Mammary epithelial cell (primary cell): ENCODE measurements at regions not wholly inside any gene's neighbourhood (a gene's known extent, or its start where the extent isn't known, plus 50 kb on each side); places are given as distances from the start of the nearest gene placed in this dataset.

Experiments used
- CTCF ChIP-seq, 2 donors: IDR thresholded peaks in 1 of 2; conservative IDR thresholded peaks in 1 of 2; 2 replicates each; pipeline ENCODE4 v1.5.1; 2011 to 2012; ENCODE audit warnings: inconsistent platforms in 2 of 2, low read length in 2 of 2, mild to moderate bottlenecking in 2 of 2, control low read depth in 1 of 2, low read depth in 1 of 2; ENCODE audit not compliant: insufficient read depth in 1 of 2; ENCODE audit errors: extremely low read depth in 1 of 2
- EZH2 ChIP-seq: IDR thresholded peaks from 2 replicates; pipeline ENCODE4 v1.6.1; 2012; ENCODE audit warnings: low read length, inconsistent platforms, borderline replicate concordance

- TF ChIP-seq CTCF (conservative IDR thresholded peaks at IDR 0.05 in 1 of 2, IDR thresholded peaks at IDR 0.05 in 1 of 2; ENCODE audit: extremely low read depth in 1 of 2, insufficient read depth in 1 of 2, low read depth in 1 of 2, low read length in 2 of 2) (no peak), EZH2 (no peak)
Observed at GRCh38 chr1:189681252-189681919, 796.3 kb downstream of the BRINP3 start.
